GM18505 (cell line): ENCODE measurements at regions not wholly inside any gene's neighbourhood (a gene's known extent, or its start where the extent isn't known, plus 50 kb on each side); places are given as distances from the start of the nearest gene placed in this dataset.

Source experiments
- ATAC-seq: cut with Tn5 transposase; IDR thresholded peaks from one replicate; pipeline ENCODE4 v1.9.1; 2021; ENCODE audit not compliant: unreplicated experiment
- POLR2A ChIP-seq: IDR thresholded peaks from 4 replicates; pipeline ENCODE4 v1.6.1; 2011; ENCODE audit warnings: borderline replicate concordance; ENCODE audit not compliant: insufficient read depth, insufficient read length; ENCODE audit errors: extremely low read depth

- no peak for ATAC-seq
- no peak for TF ChIP-seq POLR2A
Observed at GRCh38 chr13:68099631-68100030, 869.5 kb upstream of the PCDH9 start.

DNA sequence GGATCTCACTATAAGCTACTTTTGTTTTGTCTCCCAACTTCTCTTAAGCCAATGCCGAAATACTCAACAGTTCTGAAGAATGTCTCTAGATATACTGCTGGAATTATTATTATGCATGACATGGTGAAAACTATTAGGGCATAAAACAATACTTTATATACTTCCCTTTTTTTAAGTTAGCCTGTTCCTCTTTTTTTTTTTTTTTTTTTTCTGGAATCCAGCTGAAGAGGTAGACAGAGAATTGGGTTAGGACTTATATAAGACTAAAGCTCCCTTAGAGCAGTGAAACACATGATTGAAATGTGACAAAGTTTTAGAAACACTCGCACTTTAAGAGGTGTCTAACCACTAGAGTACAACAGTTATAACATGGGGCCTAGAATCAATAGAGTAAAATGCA is 850.9 kb upstream of the PCDH9 start:
- no peak for TF ChIP-seq POLR2A
- no peak for ATAC-seq

GRCh38 chr13:68078874-68079273 is 848.7 kb upstream of the PCDH9 start:
- no peak for ATAC-seq
- no peak for TF ChIP-seq POLR2A

- no peak for ATAC-seq
- no peak for TF ChIP-seq POLR2A
Observed at GRCh38 chr13:68078469-68078868, 848.3 kb upstream of the PCDH9 start.

- no peak for ATAC-seq
- TF ChIP-seq POLR2A, result no peak
Observed at GRCh38 chr13:68076046-68076445, 845.9 kb upstream of the PCDH9 start.

GRCh38 chr13:68066879-68067513 is 836.9 kb upstream of the PCDH9 start:
- ATAC-seq, result no peak
- no peak for TF ChIP-seq POLR2A

DNA sequence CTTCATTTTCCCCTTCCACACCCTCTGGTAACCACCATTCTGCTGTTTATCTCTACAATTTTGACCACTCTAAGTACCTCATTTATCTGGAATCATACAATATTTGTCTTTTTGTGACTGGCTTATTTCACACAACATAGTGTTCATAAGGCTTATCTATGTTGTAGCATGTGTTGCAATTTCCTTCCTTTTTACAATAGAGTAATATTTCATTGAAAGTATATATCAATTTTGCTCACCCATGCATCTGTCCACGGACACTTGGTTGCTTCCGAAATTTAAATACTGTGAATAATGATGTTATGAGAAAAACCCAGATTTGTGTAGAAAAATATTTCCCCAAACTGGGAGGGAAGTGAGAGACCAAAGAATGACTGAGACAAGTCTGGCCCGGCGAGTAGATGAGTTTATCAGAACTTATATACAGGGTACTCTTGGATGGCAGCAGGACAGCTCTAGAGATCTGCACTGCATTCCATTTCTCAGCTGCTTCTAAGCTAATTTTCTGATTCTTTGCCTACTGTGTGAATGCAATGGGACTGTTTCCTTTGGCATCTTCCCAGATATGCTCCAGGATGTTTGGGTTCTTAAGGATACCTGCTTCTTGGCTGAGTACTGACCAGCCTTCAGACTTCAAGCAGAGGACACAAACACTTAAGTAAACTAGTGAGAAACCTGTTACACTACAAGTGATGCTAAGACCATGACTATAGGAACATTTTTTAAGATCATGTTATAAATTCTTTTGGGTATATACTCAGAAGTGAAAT is 834.0 kb upstream of the PCDH9 start:
- no peak for TF ChIP-seq POLR2A
- ATAC-seq, result no peak

- TF ChIP-seq POLR2A, result no peak
- ATAC-seq, result no peak
Observed at GRCh38 chr13:68063181-68063580, 833.0 kb upstream of the PCDH9 start.

- TF ChIP-seq POLR2A, result no peak
- ATAC-seq, result no peak
Observed at GRCh38 chr13:68057836-68058235, 827.7 kb upstream of the PCDH9 start.

DNA sequence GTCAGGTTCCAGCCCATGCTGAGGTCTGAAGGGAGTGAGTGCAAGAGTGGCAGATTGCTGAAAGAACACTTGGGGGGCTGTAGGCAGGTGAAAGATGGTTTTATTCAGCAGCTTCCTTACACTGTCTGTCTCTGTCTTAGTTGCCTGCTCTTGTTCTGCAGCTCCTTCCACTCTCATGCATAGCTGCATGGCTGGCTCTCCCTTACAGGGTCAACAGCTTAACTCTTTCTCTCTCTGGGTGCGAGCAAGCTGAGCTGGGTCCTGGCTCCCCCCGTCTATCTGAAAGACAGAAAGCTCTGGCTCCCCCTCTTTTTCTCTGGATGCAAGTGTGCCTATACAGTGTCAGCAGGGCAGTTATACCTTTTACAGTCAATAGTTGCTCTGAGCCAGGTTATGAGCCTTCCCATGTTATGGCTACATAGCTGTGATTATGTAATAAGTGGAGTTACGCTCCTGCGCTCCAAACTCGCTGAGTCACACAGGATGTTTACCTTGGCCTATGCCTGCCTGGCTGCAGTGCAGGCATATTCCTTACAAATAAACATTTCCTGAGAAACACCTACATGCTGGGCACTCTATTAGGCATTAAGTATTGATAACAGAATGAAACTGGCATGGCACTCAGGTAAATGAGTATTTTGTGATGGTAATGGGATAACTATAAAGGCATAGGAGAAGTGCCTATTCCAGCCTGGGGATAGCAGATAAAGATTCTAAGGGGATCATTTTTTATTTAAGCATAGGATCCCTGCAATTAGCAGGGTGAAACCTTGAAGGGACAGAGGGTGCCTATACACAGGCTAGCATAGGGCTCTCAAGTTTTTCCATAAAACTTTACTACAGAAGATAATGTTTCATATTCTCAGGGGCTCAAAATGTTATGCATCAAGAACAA is 826.9 kb upstream of the PCDH9 start:
- TF ChIP-seq POLR2A, result no peak
- ATAC-seq, result no peak

GRCh38 chr13:68051910-68052309 is 821.8 kb upstream of the PCDH9 start:
- TF ChIP-seq POLR2A, result no peak
- ATAC-seq, result no peak

DNA sequence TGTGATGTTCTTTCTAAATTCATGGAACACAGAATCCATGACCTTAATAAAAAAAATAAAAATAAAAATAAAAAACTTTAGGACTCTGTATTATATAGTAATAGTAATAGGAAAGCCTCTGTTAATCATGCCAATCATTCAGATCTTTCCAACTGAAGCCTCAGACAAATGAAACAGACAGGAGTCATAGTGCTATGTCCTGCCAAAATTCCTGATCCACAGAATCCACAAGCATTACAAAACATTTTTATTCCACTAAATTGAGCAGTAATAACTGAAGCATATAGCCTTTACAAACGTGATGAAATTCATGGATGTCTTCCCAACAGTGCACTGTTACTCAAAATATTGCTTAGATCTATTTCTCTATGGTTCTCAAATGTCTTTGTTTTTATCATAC is 820.6 kb upstream of the PCDH9 start:
- no peak for TF ChIP-seq POLR2A
- ATAC-seq, result no peak

- no peak for ATAC-seq
- TF ChIP-seq POLR2A, result no peak
Observed at GRCh38 chr13:68048802-68049359, 818.7 kb upstream of the PCDH9 start.
